Loucy (cell line): ENCODE measurements at regions not wholly inside any gene's neighbourhood (a gene's known extent, or its start where the extent isn't known, plus 50 kb on each side); places are given as distances from the start of the nearest gene placed in this dataset.

Experiments
- CTCF ChIP-seq: fragments of 200-600 bp; sonication (generic); conservative IDR thresholded peaks from 2 replicates; pipeline ENCODE4 v1.5.1; 2014; ENCODE audit warnings: mild to moderate bottlenecking, antibody characterized with exemption, low read length
- EZH2phosphoT487 ChIP-seq: fragments of 200-600 bp; IDR thresholded peaks from 2 replicates; pipeline ENCODE4 v1.6.1; 2018; ENCODE audit warnings: antibody characterized with exemption, mild to moderate bottlenecking, moderate library complexity, borderline replicate concordance

- TF ChIP-seq EZH2phosphoT487: no peak
- no peak for TF ChIP-seq CTCF
These were observed 373.1 kb upstream of the THRB start for GRCh38 chr3:24867783-24868182.
